Peyer's patch (tissue), 4 donors: ENCODE measurements at regions not wholly inside any gene's neighbourhood (a gene's known extent, or its start where the extent isn't known, plus 50 kb on each side); places are given as distances from the start of the nearest gene placed in this dataset.

ENCODE experiments used
- CTCF ChIP-seq, 6 experiments: fragments of 450-650 bp in 4 of 6; fragments of 200-600 bp in 2 of 6; sonication (generic) in 1 of 6; IDR thresholded peaks; one replicate each; pipeline ENCODE4 v1.5.1; 2017 to 2019; ENCODE audit warnings: antibody characterized with exemption in 6 of 6, mild to moderate bottlenecking in 3 of 6, moderate library complexity in 1 of 6
- POLR2A ChIP-seq, 2 donors: fragments of 450-650 bp; IDR thresholded peaks; one replicate each; pipeline ENCODE4 v1.5.1; 2017; ENCODE audit warnings: antibody characterized with exemption in 2 of 2, mild to moderate bottlenecking in 2 of 2, moderate library complexity in 2 of 2

- no peak for TF ChIP-seq CTCF (IDR thresholded peaks at IDR 0.05)
- no peak for TF ChIP-seq POLR2A (IDR thresholded peaks at IDR 0.05)
Observed at GRCh38 chr6:147108259-147108910, 95.8 kb upstream of the STXBP5 start.
